IMR-90 (cell line): ENCODE measurements at regions not wholly inside any gene's neighbourhood (a gene's known extent, or its start where the extent isn't known, plus 50 kb on each side); places are given as distances from the start of the nearest gene placed in this dataset.

Source experiments
- BHLHE40 ChIP-seq: fragments of 150-350 bp; IDR thresholded peaks from 2 replicates; pipeline ENCODE4 v1.6.1; 2016; ENCODE audit warnings: mild to moderate bottlenecking, low read depth, low read length
- CEBPB ChIP-seq: IDR thresholded peaks from 2 replicates; pipeline ENCODE4 v1.6.1; 2012; ENCODE audit warnings: low read depth, low read length, improper control_type of control experiment
- FOS ChIP-seq: fragments of 150-350 bp; IDR thresholded peaks from 2 replicates; pipeline ENCODE4 v1.6.1; 2016; ENCODE audit warnings: low read depth, low read length
- MAFK ChIP-seq: IDR thresholded peaks from 2 replicates; pipeline ENCODE4 v1.6.1; 2012; ENCODE audit warnings: low read depth, low read length, improper control_type of control experiment
- MAZ ChIP-seq: IDR thresholded peaks from 2 replicates; pipeline ENCODE4 v1.6.1; 2012; ENCODE audit warnings: low read depth, mild to moderate bottlenecking, low read length, improper control_type of control experiment, moderate library complexity, borderline replicate concordance
- MXI1 ChIP-seq: IDR thresholded peaks from 2 replicates; pipeline ENCODE4 v1.6.1; 2012; ENCODE audit warnings: low read depth, mild to moderate bottlenecking, low read length, moderate library complexity, borderline replicate concordance
- POLR2A ChIP-seq: IDR thresholded peaks from 2 replicates; pipeline ENCODE4 v1.6.1; 2012; ENCODE audit warnings: mild to moderate bottlenecking, low read depth, low read length
- RAD21 ChIP-seq: IDR thresholded peaks from 2 replicates; pipeline ENCODE4 v1.6.1; 2012; ENCODE audit warnings: low read length, improper control_type of control experiment
- RCOR1 ChIP-seq: IDR thresholded peaks from 2 replicates; pipeline ENCODE4 v1.6.1; 2012; ENCODE audit warnings: mild to moderate bottlenecking, low read length, improper control_type of control experiment; ENCODE audit not compliant: insufficient replicate concordance
- RFX5 ChIP-seq: IDR thresholded peaks from 2 replicates; pipeline ENCODE4 v1.8.0; 2012; ENCODE audit warnings: low read depth, mild to moderate bottlenecking, low read length, moderate library complexity
- SMC3 ChIP-seq: fragments of 150-350 bp; IDR thresholded peaks from 2 replicates; pipeline ENCODE4 v1.6.1; 2016; ENCODE audit warnings: low read depth, mild to moderate bottlenecking, antibody characterized with exemption, low read length, moderate library complexity
- TF ChIP-seq, protein P1 (sequence below): conservative IDR thresholded peaks from 2 replicates; pipeline ENCODE4 v1.5.1; 2012; ENCODE audit warnings: mild to moderate bottlenecking, low read depth, low read length, improper control_type of control experiment
- TF ChIP-seq, protein P2 (sequence below): fragments of 150-350 bp; IDR thresholded peaks from 2 replicates; pipeline ENCODE4 v1.6.1; 2017; ENCODE audit warnings: mild to moderate bottlenecking, antibody characterized with exemption, low read length, low read depth

- no peak for TF ChIP-seq POLR2A
- TF ChIP-seq, protein P1, sequence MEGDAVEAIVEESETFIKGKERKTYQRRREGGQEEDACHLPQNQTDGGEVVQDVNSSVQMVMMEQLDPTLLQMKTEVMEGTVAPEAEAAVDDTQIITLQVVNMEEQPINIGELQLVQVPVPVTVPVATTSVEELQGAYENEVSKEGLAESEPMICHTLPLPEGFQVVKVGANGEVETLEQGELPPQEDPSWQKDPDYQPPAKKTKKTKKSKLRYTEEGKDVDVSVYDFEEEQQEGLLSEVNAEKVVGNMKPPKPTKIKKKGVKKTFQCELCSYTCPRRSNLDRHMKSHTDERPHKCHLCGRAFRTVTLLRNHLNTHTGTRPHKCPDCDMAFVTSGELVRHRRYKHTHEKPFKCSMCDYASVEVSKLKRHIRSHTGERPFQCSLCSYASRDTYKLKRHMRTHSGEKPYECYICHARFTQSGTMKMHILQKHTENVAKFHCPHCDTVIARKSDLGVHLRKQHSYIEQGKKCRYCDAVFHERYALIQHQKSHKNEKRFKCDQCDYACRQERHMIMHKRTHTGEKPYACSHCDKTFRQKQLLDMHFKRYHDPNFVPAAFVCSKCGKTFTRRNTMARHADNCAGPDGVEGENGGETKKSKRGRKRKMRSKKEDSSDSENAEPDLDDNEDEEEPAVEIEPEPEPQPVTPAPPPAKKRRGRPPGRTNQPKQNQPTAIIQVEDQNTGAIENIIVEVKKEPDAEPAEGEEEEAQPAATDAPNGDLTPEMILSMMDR, result no peak
- TF ChIP-seq MXI1, result no peak
- TF ChIP-seq BHLHE40, result no peak
- TF ChIP-seq RAD21, result no peak
- TF ChIP-seq SMC3, result no peak
- TF ChIP-seq, protein P2, sequence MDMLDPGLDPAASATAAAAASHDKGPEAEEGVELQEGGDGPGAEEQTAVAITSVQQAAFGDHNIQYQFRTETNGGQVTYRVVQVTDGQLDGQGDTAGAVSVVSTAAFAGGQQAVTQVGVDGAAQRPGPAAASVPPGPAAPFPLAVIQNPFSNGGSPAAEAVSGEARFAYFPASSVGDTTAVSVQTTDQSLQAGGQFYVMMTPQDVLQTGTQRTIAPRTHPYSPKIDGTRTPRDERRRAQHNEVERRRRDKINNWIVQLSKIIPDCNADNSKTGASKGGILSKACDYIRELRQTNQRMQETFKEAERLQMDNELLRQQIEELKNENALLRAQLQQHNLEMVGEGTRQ, result no peak
- TF ChIP-seq CEBPB, result no peak
- TF ChIP-seq MAZ, result no peak
- no peak for TF ChIP-seq MAFK
- TF ChIP-seq RFX5, result no peak
- TF ChIP-seq FOS, result no peak
- no peak for TF ChIP-seq RCOR1
These were observed 135.4 kb upstream of the NAMPT start for GRCh38 chr7:106420210-106420609.
